Smooth muscle cell (in vitro differentiated cells): ENCODE measurements at regions not wholly inside any gene's neighbourhood (a gene's known extent, or its start where the extent isn't known, plus 50 kb on each side); places are given as distances from the start of the nearest gene placed in this dataset.

Experiments used
- DNase-seq: peaks from one replicate; lab custom pipeline; 2025; ENCODE audit not compliant: unreplicated experiment; lab: John Stamatoyannopoulos, UW
- H2AFZ ChIP-seq: fragments of 200-600 bp; sonication (generic); 2 replicates; pipeline ENCODE4 v1.6.0; 2016; ENCODE audit warnings: antibody characterized with exemption, low read depth, mild to moderate bottlenecking
- H3F3A ChIP-seq: fragments of 200-600 bp; sonication (generic); 2 replicates; pipeline ENCODE4 v1.6.0; 2017; ENCODE audit warnings: antibody characterized with exemption, low read depth
- H3K27ac ChIP-seq: fragments of 200-600 bp; sonication (generic); 2 replicates; pipeline ENCODE4 v1.5.1; 2016; ENCODE audit warnings: low read depth, mild to moderate bottlenecking
- H3K27me3 ChIP-seq: fragments of 200-600 bp; sonication (generic); 2 replicates; pipeline ENCODE4 v1.6.1; 2016; ENCODE audit warnings: low read depth, mild to moderate bottlenecking
- H3K36me3 ChIP-seq: fragments of 200-600 bp; sonication (generic); 2 replicates; pipeline ENCODE4 v1.5.1; 2016; ENCODE audit warnings: low read depth
- H3K4me1 ChIP-seq: fragments of 200-600 bp; sonication (generic); 2 replicates; pipeline ENCODE4 v1.5.1; 2016; ENCODE audit warnings: low read depth
- H3K4me2 ChIP-seq: fragments of 200-600 bp; sonication (generic); 2 replicates; pipeline ENCODE4 v1.6.0; 2016; ENCODE audit warnings: mild to moderate bottlenecking
- H3K4me3 ChIP-seq: fragments of 200-600 bp; sonication (generic); 2 replicates; pipeline ENCODE4 v1.5.1; 2016; ENCODE audit warnings: mild to moderate bottlenecking
- H3K79me2 ChIP-seq: fragments of 200-600 bp; sonication (generic); 2 replicates; pipeline ENCODE4 v1.6.0; 2016; ENCODE audit warnings: low read depth, mild to moderate bottlenecking
- H3K9ac ChIP-seq: fragments of 200-600 bp; sonication (generic); 2 replicates; pipeline ENCODE4 v1.6.0; 2016; ENCODE audit warnings: low read depth
- H3K9me3 ChIP-seq: fragments of 200-600 bp; sonication (generic); replicated peaks from 2 replicates; pipeline ENCODE4 v1.5.1; 2016; ENCODE audit warnings: low read depth
- H4K20me1 ChIP-seq: fragments of 200-600 bp; sonication (generic); 2 replicates; pipeline ENCODE4 v1.6.0; 2016; ENCODE audit warnings: low read depth
- CTCF ChIP-seq: fragments of 200-600 bp; sonication (generic); IDR thresholded peaks from 2 replicates; pipeline ENCODE4 v1.5.1; 2017; ENCODE audit warnings: borderline replicate concordance, mild to moderate bottlenecking, antibody characterized with exemption; ENCODE audit not compliant: insufficient read depth, poor library complexity, severe bottlenecking
- WGBS: methylation state at CpG from one replicate; pipeline ENCODE4 v1.1.7; 2016; ENCODE audit warnings: low lambda C conversion rate; 5-methylcytosine and 5-hydroxymethylcytosine counted together

GRCh38 chr13:90105849-90106496, 1241.5 kb upstream of the MIR17HG start:
- H4K20me1 ChIP-seq: no peaks in the 10 kb centered on the region
- peak overlapping the region; percentile 17 for H2AFZ ChIP-seq
- no peaks in the 10 kb centered on the region for H3K9me3 ChIP-seq
- TF ChIP-seq CTCF: no peak
- H3K4me1 ChIP-seq: no peaks in the 10 kb centered on the region
- no peaks in the 10 kb centered on the region for H3K27me3 ChIP-seq
- no peak for DNase-seq
- whole genome bisulfite sequencing: 19% methylated on average over 3 of the region's 3 CpGs
- no peak overlapping the region for H3K4me2 ChIP-seq
- peak overlapping the region; percentile 68 for H3K27ac ChIP-seq
- no peak overlapping the region for H3K9ac ChIP-seq
- H3K79me2 ChIP-seq: no peaks in the 10 kb centered on the region
- peaks cover 4% of the 10 kb centered on the region for H3F3A ChIP-seq
- H3K36me3 ChIP-seq: no peaks in the 10 kb centered on the region
- H3K4me3 ChIP-seq: no peak overlapping the region

- Histone ChIP-seq H3K79me2 (no peaks in the 10 kb centered on the region), H3K27me3 (no peaks in the 10 kb centered on the region), H4K20me1 (no peaks in the 10 kb centered on the region), H3K4me2 (no peak overlapping the region), H3F3A (peaks cover 4% of the 10 kb centered on the region), H3K9me3 (no peaks in the 10 kb centered on the region), H3K36me3 (no peaks in the 10 kb centered on the region), H3K27ac (no peak overlapping the region), H3K4me3 (no peak overlapping the region), H2AFZ (no peak overlapping the region), H3K9ac (no peak overlapping the region), H3K4me1 (no peaks in the 10 kb centered on the region)
- TF ChIP-seq CTCF: no peak
- no peak for DNase-seq
- 92% methylated on average over 2 of the region's 2 CpGs for WGBS
These were observed 1239.8 kb upstream of the MIR17HG start for GRCh38 chr13:90107661-90108060.

- no peaks in the 10 kb centered on the region for H3K4me1 ChIP-seq
- no peak overlapping the region for H3K27ac ChIP-seq
- no peak overlapping the region for H3K9ac ChIP-seq
- H4K20me1 ChIP-seq: no peaks in the 10 kb centered on the region
- no peak overlapping the region for H3K4me3 ChIP-seq
- 89% methylated on average over 1 of the region's 1 CpG for WGBS
- DNase-seq: no peak
- H3K4me2 ChIP-seq: no peak overlapping the region
- TF ChIP-seq CTCF: no peak
- no peaks in the 10 kb centered on the region for H3K9me3 ChIP-seq
- H3K79me2 ChIP-seq: no peaks in the 10 kb centered on the region
- H2AFZ ChIP-seq: no peak overlapping the region
- peaks cover 4% of the 10 kb centered on the region for H3F3A ChIP-seq
- H3K36me3 ChIP-seq: no peaks in the 10 kb centered on the region
- H3K27me3 ChIP-seq: no peaks in the 10 kb centered on the region
These were observed 1238.9 kb upstream of the MIR17HG start for GRCh38 chr13:90108547-90108946.

GRCh38 chr13:90116121-90116520, 1231.4 kb upstream of the MIR17HG start:
- no peaks in the 10 kb centered on the region for H3K9me3 ChIP-seq
- DNase-seq: no peak
- no peaks in the 10 kb centered on the region for H3K27me3 ChIP-seq
- no peaks in the 10 kb centered on the region for H3F3A ChIP-seq
- H3K4me3 ChIP-seq: no peak overlapping the region
- H3K4me2 ChIP-seq: no peak overlapping the region
- H3K27ac ChIP-seq: no peak overlapping the region
- no peaks in the 10 kb centered on the region for H4K20me1 ChIP-seq
- no peaks in the 10 kb centered on the region for H3K4me1 ChIP-seq
- no peak overlapping the region for H2AFZ ChIP-seq
- no peak for TF ChIP-seq CTCF
- no peaks in the 10 kb centered on the region for H3K79me2 ChIP-seq
- no peaks in the 10 kb centered on the region for H3K36me3 ChIP-seq
- no peak overlapping the region for H3K9ac ChIP-seq
